Esophagus muscularis mucosa (tissue), 4 donors: ENCODE measurements at regions not wholly inside any gene's neighbourhood (a gene's known extent, or its start where the extent isn't known, plus 50 kb on each side); places are given as distances from the start of the nearest gene placed in this dataset.

Source experiments
- DNase-seq: peaks from one replicate; pipeline ENCODE4 v3.0.0-alpha.2; 2017; ENCODE audit errors: extremely low spot score
- H3K27ac ChIP-seq, 4 donors: fragments of 200-600 bp; sonication (generic); replicated peaks in 1 of 4; 1 replicate in 3 of 4; 2 replicates in 1 of 4; pipeline ENCODE4 v1.5.1; 2016 to 2019; ENCODE audit warnings: mild to moderate bottlenecking in 1 of 4
- H3K27me3 ChIP-seq, 4 donors: fragments of 200-600 bp; sonication (generic); one replicate each; pipeline versions ENCODE4 v1.5.1 to v1.6.0; 2016 to 2019
- H3K36me3 ChIP-seq, 4 donors: fragments of 200-600 bp; sonication (generic); one replicate each; pipeline ENCODE4 v1.5.1; 2016 to 2019
- H3K4me1 ChIP-seq, 4 donors: fragments of 200-600 bp; sonication (generic); one replicate each; pipeline ENCODE4 v1.5.1; 2016 to 2019
- H3K4me3 ChIP-seq, 4 donors: fragments of 200-600 bp; sonication (generic); 1 replicate in 2 of 4; 2 replicates in 2 of 4; pipeline ENCODE4 v1.5.1; 2016 to 2019; ENCODE audit warnings: mild to moderate bottlenecking in 4 of 4, moderate library complexity in 1 of 4
- H3K9me3 ChIP-seq, 4 donors: fragments of 200-600 bp; sonication (generic); 1 replicate in 3 of 4; 2 replicates in 1 of 4; pipeline ENCODE4 v1.5.1; 2016 to 2019
- CTCF ChIP-seq, 3 experiments: fragments of 200-600 bp in 2 of 3; fragments of 450-650 bp in 1 of 3; sonication (generic) in 2 of 3; IDR thresholded peaks; one replicate each; pipeline ENCODE4 v1.5.1; 2017 to 2019; ENCODE audit warnings: antibody characterized with exemption in 3 of 3, mild to moderate bottlenecking in 2 of 3, moderate library complexity in 1 of 3
- EP300 ChIP-seq: sonication (generic); formaldehyde crosslinking; IDR thresholded peaks from one replicate; pipeline ENCODE4 v1.6.1; 2017; ENCODE audit warnings: antibody characterized with exemption
- POLR2A ChIP-seq: fragments of 450-650 bp; IDR thresholded peaks from one replicate; pipeline ENCODE4 v1.6.1; 2017; ENCODE audit warnings: antibody characterized with exemption, moderate library complexity, mild to moderate bottlenecking, low read depth
- POLR2AphosphoS5 ChIP-seq, 2 donors: sonication (generic); formaldehyde crosslinking; IDR thresholded peaks; one replicate each; pipeline ENCODE4 v1.6.1; 2017; ENCODE audit warnings: antibody characterized with exemption in 2 of 2
- WGBS: methylation state at CpG from one replicate; pipeline ENCODE4 v1.1.5; 2018; 5-methylcytosine and 5-hydroxymethylcytosine counted together
- intact Hi-C: fragments of 100-400 bp; cut with DNase I; formaldehyde crosslinking; loops from one replicate; pipeline ENCODE4 v1.15.1; 2023

DNA sequence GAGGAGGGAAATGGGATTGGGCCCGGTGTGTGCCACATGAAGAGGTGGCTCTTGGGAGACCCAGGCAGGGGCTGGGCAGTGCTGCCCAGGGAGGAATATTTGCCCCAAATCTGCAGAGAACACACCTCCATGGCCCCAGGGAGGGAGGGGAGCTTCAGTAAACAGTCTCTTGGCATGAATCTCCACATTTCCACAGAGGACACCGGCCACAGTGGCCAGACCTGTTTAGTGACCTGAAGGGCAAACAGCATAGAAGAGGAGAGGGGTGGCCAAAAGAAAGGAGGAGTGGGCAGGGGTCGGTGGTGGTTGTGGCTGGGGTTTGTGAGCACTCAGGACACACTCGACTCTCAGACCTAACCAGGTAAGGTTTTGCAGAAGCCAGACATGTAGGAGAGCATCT, 54.0 kb upstream of the IFFO2 start:
- intact Hi-C loops: loop anchor here (5.0 kb wide), 1 partner anchor 67 kb away; no protein-coding TSS in a partner anchor
- Histone ChIP-seq H3K36me3 (no peaks in the 10 kb centered on the region), H3K27me3 (no peaks in the 10 kb centered on the region), H3K4me1 (peaks cover 11 to 33% (median 29%) of the 10 kb centered on the region in 4 donors), H3K9me3 (no peaks in the 10 kb centered on the region), H3K27ac (peak overlapping the region; percentile 74 to 84 (median 84)), H3K4me3 (no peak overlapping the region)
- WGBS: 86% methylated on average over 4 of the region's 4 CpGs
- TF ChIP-seq EP300: no peak
- no peak for TF ChIP-seq POLR2AphosphoS5 (IDR thresholded peaks at IDR 0.05)
- TF ChIP-seq CTCF (IDR thresholded peaks at IDR 0.05): no peak
- TF ChIP-seq POLR2A: no peak
- no peak for DNase-seq

DNA sequence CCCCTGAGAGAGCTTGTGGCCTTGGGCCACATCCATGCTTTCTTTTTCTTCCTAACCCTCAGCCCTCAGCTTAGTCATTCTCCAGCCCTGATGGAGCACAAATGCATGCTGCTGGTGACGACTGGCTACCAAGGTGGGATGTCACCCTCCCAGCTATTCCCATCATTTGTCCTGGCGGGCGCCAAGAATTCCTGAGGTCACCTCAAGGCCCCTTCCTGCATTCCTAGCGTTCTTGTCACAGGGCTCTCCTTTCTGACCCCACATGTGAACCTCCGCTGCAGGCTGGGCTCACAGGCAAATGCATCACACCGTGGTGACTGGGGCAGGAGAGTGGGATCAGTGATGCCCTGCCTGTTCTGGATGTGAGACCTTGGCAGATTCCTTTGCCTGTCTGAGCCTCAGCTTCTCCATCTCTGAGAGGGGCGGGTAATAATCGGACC, 53.4 kb upstream of the IFFO2 start:
- Histone ChIP-seq H3K9me3 (no peaks in the 10 kb centered on the region), H3K36me3 (no peaks in the 10 kb centered on the region), H3K27me3 (no peaks in the 10 kb centered on the region), H3K4me3 (no peak overlapping the region), H3K27ac (peak overlapping the region; percentile 74 to 84 (median 84)), H3K4me1 (peaks cover 11 to 33% (median 29%) of the 10 kb centered on the region in 4 donors)
- TF ChIP-seq EP300: no peak
- no peak for DNase-seq
- intact Hi-C loops: loop anchor here (5.0 kb wide), 1 partner anchor 67 kb away; no protein-coding TSS in a partner anchor
- 88% methylated on average over 8 of the region's 8 CpGs for WGBS

- Histone ChIP-seq H3K4me3 (no peak overlapping the region), H3K27me3 (no peaks in the 10 kb centered on the region), H3K9me3 (no peaks in the 10 kb centered on the region), H3K36me3 (no peaks in the 10 kb centered on the region), H3K4me1 (peaks cover 11 to 33% (median 29%) of the 10 kb centered on the region in 4 donors), H3K27ac (peak overlapping the region in 2 of 4 donors; percentile 84)
- WGBS: 82% methylated on average over 17 of the region's 17 CpGs
- intact Hi-C loops: no loop called here
- TF ChIP-seq EP300 (no peak), CTCF (IDR thresholded peaks at IDR 0.05) (no peak), POLR2A (no peak), POLR2AphosphoS5 (IDR thresholded peaks at IDR 0.05) (no peak)
- no peak for DNase-seq
These were observed 52.8 kb upstream of the IFFO2 start for GRCh38 chr1:19009126-19009881.

DNA sequence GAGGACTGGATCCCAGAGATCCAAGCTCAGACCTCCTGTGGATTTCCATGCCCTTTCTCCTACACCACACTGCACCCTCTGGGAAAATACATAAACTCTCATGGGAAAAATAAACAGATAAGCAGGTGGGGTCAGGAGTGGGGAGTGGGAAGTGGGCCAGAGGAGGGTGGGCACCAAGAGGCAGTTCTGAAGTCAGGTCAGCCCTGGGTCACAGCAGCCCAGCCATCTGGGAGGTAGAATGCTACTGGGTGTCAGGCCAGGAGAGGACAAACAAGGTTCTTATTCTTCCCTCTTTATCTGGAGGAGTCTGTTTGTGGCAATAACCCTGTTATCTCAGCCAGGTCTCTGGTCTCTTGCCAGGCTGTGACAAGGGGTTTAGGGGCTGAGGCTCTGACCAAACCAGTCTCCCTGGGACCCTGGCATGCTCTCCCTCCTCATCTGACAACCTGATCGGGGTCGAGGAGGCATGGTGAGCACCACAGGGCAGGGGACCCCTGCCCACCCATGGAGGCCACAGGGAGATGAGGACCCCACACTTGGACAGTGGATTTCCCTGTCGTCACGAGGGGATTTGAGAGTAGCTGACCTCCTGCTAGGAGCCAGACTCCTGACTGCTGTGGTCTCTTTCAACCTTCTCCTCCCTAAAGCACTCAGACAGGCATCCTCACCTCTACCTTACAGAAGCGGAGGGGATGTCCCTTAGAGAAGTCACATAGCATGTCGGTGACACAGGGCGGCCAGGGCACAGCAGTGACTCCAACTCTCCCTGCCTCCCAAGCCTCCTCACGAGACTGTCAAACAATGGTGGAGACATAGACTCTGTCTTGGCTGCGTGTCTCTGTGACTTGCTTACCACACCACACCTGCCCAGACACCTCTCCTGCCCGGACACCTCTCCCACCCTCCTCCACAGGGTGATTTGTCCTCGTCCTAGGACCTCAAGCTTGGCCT, 51.3 kb upstream of the IFFO2 start:
- Histone ChIP-seq H3K4me3 (no peak overlapping the region), H3K36me3 (no peaks in the 10 kb centered on the region), H3K27me3 (no peaks in the 10 kb centered on the region), H3K27ac (no peak overlapping the region), H3K4me1 (peaks cover 11 to 31% (median 28%) of the 10 kb centered on the region in 4 donors), H3K9me3 (no peaks in the 10 kb centered on the region)
- intact Hi-C loops: no loop called here
- no peak for DNase-seq
- 85% methylated on average over 8 of the region's 11 CpGs for WGBS
- TF ChIP-seq POLR2AphosphoS5 (IDR thresholded peaks at IDR 0.05) (no peak), CTCF (IDR thresholded peaks at IDR 0.05) (no peak), POLR2A (no peak), EP300 (no peak)

DNA sequence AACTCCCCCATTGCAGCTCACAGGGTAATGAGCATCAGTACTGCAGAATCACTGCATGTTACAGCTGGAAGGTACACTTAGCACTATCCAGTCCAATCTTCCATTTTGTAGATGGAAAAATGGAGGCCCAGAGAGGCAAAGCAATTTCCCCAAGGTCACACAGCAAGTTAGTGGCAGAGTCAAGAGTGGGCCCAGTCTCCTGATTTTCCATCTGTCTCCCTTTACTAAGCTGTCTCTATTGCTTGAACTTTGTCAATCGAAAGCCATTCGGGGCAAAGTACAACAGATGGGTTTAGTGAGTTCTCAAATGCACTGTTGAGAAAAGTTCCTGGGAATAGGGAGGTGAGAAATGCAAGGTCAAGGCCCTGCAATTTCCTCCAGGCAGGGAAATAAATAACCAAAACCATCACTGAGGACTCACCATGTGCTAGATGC, 50.4 kb upstream of the IFFO2 start:
- Histone ChIP-seq H3K36me3 (no peaks in the 10 kb centered on the region), H3K27ac (no peak overlapping the region), H3K4me3 (no peak overlapping the region), H3K4me1 (peaks cover 10 to 22% (median 19%) of the 10 kb centered on the region in 4 donors), H3K27me3 (no peaks in the 10 kb centered on the region), H3K9me3 (peaks cover 0 to under 1% (median 0%) of the 10 kb centered on the region in 4 donors)
- TF ChIP-seq CTCF (IDR thresholded peaks at IDR 0.05): no peak
- TF ChIP-seq POLR2A: no peak
- no peak for TF ChIP-seq POLR2AphosphoS5 (IDR thresholded peaks at IDR 0.05)
- TF ChIP-seq EP300: no peak
- 90% methylated on average over 2 of the region's 2 CpGs for WGBS
- DNase-seq: no peak
- intact Hi-C loops: no loop called here
